GM12892 (cell line): ENCODE measurements at regions not wholly inside any gene's neighbourhood (a gene's known extent, or its start where the extent isn't known, plus 50 kb on each side); places are given as distances from the start of the nearest gene placed in this dataset.

Experiments
- POLR2A ChIP-seq: IDR thresholded peaks from 2 replicates; pipeline ENCODE4 v1.6.1; 2011; ENCODE audit warnings: low read depth, low read length, control low read depth
- POLR2AphosphoS5 ChIP-seq: IDR thresholded peaks from 2 replicates; pipeline ENCODE4 v1.6.1; 2011; ENCODE audit warnings: low read depth, low read length, control low read depth
- TAF1 ChIP-seq: IDR thresholded peaks from 2 replicates; pipeline ENCODE4 v1.6.1; 2011; ENCODE audit warnings: low read depth, mild to moderate bottlenecking, control low read depth, low read length, borderline replicate concordance

DNA sequence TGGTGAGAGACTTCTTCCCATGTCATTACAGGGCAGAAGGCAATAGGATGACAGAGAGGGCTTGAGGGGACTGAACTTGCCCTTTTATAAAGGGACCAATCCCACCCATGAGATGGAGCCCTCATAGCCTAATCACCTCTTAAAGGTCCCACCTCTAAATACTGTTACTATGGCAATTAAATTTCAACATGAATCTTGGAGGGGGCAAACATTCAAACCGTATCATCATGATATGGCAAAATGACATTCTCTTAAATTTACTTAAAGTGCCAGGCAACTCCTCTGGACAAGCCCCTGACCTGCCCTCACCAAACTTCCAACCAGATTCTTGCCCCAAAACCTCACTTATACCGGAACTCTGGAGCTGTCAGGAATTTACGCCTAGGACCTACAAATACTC is 100.8 kb upstream of the OR5AK2 start:
- TF ChIP-seq POLR2AphosphoS5 (no peak), POLR2A (no peak), TAF1 (no peak)
